ENCODE measurements at regions not wholly inside any gene's neighbourhood (a gene's known extent, or its start where the extent isn't known, plus 50 kb on each side); places are given as distances from the start of the nearest gene placed in this dataset.

DNA sequence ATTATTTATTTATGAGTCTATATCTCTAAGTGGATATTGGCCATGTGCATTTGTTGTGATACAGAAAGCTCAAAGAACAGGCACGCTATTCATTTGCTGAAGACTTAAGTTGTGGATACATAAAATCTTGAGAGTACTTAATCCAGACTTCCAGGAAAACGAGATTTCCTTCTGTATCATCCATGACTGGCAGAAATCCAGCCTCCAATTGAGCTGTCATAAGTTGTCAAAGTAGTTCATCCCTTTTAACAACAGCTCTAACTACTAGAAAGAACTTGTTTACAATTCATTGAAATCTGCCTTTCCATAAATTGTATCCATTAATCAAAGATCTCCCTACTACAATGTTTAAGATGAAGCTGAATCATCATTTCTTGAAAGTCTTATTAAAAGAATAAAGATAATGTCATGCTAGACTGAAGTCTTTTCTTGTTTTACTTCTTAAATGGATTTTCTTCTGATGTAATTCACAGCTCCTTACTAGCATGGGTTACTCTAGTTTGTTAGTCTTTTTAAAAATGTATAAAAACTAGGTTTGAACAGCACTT is 447.3 kb upstream of the CITED2 start:
- TF ChIP-seq, protein P1, sequence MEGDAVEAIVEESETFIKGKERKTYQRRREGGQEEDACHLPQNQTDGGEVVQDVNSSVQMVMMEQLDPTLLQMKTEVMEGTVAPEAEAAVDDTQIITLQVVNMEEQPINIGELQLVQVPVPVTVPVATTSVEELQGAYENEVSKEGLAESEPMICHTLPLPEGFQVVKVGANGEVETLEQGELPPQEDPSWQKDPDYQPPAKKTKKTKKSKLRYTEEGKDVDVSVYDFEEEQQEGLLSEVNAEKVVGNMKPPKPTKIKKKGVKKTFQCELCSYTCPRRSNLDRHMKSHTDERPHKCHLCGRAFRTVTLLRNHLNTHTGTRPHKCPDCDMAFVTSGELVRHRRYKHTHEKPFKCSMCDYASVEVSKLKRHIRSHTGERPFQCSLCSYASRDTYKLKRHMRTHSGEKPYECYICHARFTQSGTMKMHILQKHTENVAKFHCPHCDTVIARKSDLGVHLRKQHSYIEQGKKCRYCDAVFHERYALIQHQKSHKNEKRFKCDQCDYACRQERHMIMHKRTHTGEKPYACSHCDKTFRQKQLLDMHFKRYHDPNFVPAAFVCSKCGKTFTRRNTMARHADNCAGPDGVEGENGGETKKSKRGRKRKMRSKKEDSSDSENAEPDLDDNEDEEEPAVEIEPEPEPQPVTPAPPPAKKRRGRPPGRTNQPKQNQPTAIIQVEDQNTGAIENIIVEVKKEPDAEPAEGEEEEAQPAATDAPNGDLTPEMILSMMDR (conservative IDR thresholded peaks at IDR 0.05; ENCODE audit: low read depth, low read length): no peak
- no peak for TF ChIP-seq EZH2 (IDR thresholded peaks at IDR 0.05; ENCODE audit: borderline replicate concordance, low read depth, low read length, poor library complexity, severe bottlenecking)

Measured in A673 (cell line).